Activated B cell treated with CpG ODN at 0.5 μM for 24 hours (primary cell): ENCODE measurements at regions not wholly inside any gene's neighbourhood (a gene's known extent, or its start where the extent isn't known, plus 50 kb on each side); places are given as distances from the start of the nearest gene placed in this dataset.
A peak's percentile ranks its signal among the peaks of the same experiment; 100 is the strongest.

Source experiments
- ATAC-seq: fragments of 200-7000 bp; cut with Tn5 transposase; one replicate; pipeline ENCODE4 v1.10.0; 2021; ENCODE audit warnings: low read depth, mild to moderate bottlenecking, moderate library complexity
- CTCF ChIA-PET: fragments of 350-600 bp; sonication (Branson Sonifier 250); formaldehyde crosslinking; loops from one replicate; lab custom pipeline; 2021; ENCODE audit warnings: antibody characterized with exemption; lab: Charles Lee
- POLR2A ChIA-PET: fragments of 350-600 bp; sonication (Branson Sonifier 250); formaldehyde crosslinking; loops from one replicate; lab custom pipeline; 2021; ENCODE audit warnings: antibody characterized with exemption; lab: Charles Lee
- DNase-seq: peaks from one replicate; pipeline ENCODE4 v3.0.0; 2022
- H3K27ac Mint-ChIP-seq: one replicate; pipeline ENCODE4 v1.8.0; 2020; ENCODE audit warnings: mixed read lengths
- H3K27me3 Mint-ChIP-seq: one replicate; pipeline ENCODE4 v1.8.0; 2021; ENCODE audit warnings: mixed read lengths
- H3K36me3 Mint-ChIP-seq: one replicate; pipeline ENCODE4 v1.8.0; 2021; ENCODE audit warnings: low read depth, mixed read lengths
- H3K4me1 Mint-ChIP-seq: one replicate; pipeline ENCODE4 v1.8.0; 2021; ENCODE audit warnings: mixed read lengths
- H3K4me3 Mint-ChIP-seq: one replicate; pipeline ENCODE4 v1.8.0; 2020; ENCODE audit warnings: mild to moderate bottlenecking, mixed read lengths
- H3K9me3 Mint-ChIP-seq: one replicate; pipeline ENCODE4 v1.8.0; 2020; ENCODE audit warnings: mixed read lengths
- CTCF ChIP-seq: fragments of 200-600 bp; IDR thresholded peaks from one replicate; pipeline ENCODE4 v1.8.0; 2022; ENCODE audit warnings: antibody characterized with exemption, mild to moderate bottlenecking
- intact Hi-C: fragments of 100-400 bp; cut with micrococcal nuclease; formaldehyde crosslinking; loops from one replicate; pipeline ENCODE4 v1.15.1; 2024

DNA sequence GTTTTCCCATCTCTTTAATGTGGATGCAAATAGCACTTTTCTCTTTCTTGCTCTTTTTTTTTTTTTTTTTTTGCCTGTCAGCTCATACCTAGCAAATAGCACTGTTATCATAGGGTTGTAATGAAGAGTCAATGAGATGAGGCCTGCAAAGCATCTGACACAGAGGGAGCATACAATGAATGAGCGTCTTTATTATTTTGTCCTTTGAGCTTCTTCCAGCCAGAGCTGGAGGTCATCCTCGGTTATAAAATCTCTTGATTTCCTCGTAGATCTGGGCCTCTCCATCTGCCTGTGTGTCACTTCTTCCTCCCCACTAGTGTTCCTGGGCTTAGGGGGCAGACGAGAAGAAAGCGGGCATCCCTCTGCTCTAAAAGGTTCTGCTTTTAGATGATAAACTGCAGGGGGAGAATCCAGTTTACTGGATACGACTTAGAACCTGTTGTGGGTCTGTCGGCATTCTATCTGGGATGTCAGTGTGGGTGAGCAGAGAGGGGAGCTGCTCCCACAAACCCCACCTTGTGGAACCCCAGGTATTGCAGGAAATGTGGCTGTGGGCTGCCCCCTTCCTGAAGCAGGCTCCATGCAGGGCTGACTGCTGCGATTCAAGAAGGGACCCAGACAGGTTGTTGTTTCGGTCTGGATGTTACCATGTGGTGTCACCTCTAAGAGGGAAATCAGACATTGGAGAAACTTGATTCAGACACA lies 135.8 kb upstream of the GPR26 start:
- ChIA-PET POLR2A (no interaction called here), CTCF (no interaction called here)
- no peak overlapping the region for H3K27ac Mint-ChIP-seq
- H3K9me3 Mint-ChIP-seq = no peaks in the 10 kb centered on the region
- DNase-seq = no peak
- H3K4me3 Mint-ChIP-seq = no peak overlapping the region
- no peaks in the 10 kb centered on the region for H3K36me3 Mint-ChIP-seq
- H3K4me1 Mint-ChIP-seq = peaks cover 15% of the 10 kb centered on the region
- ATAC-seq = no peak
- no peak for TF ChIP-seq CTCF
- intact Hi-C loops = no loop called here
- no peaks in the 10 kb centered on the region for H3K27me3 Mint-ChIP-seq

DNA sequence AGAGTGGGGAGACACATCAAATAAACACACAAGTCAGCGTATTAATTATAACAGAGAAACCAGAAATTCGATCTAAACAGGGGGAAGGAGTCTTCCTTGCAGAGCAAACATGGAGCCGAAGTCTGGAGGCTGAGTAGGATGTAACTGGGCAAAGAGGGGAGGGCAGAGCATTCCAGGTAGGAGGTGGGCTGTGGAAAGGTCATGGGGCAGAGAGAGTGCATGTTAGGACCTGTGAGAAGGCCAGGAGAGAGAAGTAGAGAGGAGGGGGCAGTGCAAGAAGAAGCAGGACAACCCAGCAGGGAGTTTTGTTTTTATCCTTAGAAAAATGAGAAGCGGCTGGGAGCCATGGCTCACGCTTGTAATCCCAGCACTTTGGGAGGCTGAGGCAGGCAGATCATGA lies 130.8 kb upstream of the GPR26 start:
- DNase-seq (no peak), ATAC-seq (no peak)
- no peaks in the 10 kb centered on the region for H3K9me3 Mint-ChIP-seq
- ChIA-PET CTCF (no interaction called here), POLR2A (no interaction called here)
- no peaks in the 10 kb centered on the region for H3K27me3 Mint-ChIP-seq
- peaks cover 43% of the 10 kb centered on the region for H3K4me1 Mint-ChIP-seq
- intact Hi-C loops = no loop called here
- no peak overlapping the region for H3K4me3 Mint-ChIP-seq
- H3K36me3 Mint-ChIP-seq = no peaks in the 10 kb centered on the region
- TF ChIP-seq CTCF = no peak
- no peak overlapping the region for H3K27ac Mint-ChIP-seq

DNA sequence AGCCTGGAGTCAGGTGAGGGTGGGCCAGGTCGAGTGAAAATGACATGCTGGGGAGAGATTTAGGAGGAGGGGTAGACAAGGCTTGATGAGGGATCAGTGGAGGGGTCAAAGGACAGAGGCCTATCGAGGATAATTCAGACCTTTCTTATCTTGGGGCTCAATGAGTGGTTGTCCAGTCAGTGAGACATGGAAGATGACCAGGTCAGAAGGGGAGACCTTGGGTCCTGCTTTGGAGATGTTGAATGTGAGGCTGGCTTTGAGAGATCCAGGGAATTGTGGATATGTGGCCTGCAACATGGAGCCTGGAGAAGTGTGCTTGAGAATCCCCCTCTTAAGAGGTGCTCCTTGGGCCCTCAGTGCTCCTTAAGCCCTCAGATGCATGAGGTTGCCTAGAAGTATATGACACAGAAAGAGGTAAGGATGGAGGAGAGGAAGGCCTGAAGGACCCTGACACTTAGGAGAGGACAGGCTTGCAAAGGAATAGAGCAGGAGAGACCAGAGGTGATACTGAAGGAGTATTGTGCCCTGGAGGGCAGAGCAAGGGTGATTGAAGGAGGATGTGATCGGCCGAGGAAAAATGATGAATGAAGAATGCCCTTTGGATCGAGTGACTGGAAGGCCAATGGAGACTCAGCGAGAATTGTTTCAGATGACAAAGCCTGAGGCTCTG lies 129.8 kb upstream of the GPR26 start:
- CTCF ChIA-PET = no interaction called here
- H3K36me3 Mint-ChIP-seq = no peaks in the 10 kb centered on the region
- no peak overlapping the region for H3K4me3 Mint-ChIP-seq
- ATAC-seq (no peak), DNase-seq (no peak)
- H3K27me3 Mint-ChIP-seq = no peaks in the 10 kb centered on the region
- H3K4me1 Mint-ChIP-seq = peaks cover 43% of the 10 kb centered on the region
- POLR2A ChIA-PET = no interaction called here
- H3K9me3 Mint-ChIP-seq = no peaks in the 10 kb centered on the region
- intact Hi-C loops = no loop called here
- no peak overlapping the region for H3K27ac Mint-ChIP-seq
- no peak for TF ChIP-seq CTCF

DNA sequence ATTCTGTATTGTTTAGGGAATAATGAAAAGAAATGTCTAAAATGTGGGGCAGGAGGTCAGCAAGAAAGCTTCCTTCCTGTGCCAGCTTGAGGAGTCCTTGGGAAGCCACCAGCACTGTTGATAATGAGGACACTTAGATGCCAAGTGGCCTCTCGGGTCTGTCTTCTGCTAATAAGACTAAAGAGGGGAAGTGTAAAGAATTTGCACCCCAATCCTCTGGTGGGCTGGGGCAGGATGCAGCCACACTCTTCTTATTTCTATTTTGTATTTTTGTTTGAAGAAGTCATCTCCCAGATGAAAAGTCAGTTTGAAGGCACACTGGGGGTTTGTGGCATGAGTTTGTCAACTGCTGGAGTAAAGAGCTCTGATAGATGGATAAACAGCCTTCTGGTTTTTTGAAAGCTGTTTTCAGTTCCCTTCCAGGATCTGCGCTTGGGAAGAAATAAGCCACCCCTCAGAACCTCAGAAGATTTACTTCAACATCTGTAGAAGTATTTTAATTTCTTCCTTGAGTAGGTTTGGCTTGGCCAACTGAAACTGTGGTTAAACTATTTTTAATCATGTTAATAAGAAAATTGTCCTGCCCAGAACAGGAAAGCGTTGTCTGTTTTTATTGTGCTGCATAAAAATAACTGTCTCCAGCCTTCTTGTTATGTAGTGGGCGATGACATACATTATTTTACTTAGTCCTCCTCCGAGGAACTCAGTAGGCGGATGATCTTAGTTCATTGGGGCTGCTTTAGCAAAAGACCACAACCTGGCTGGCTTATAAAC lies 128.8 kb upstream of the GPR26 start:
- ATAC-seq (peak; percentile 34), DNase-seq (no peak)
- no peaks in the 10 kb centered on the region for H3K27me3 Mint-ChIP-seq
- H3K27ac Mint-ChIP-seq = peak overlapping the region; percentile 63
- peak overlapping the region; percentile 47 for H3K4me3 Mint-ChIP-seq
- CTCF ChIA-PET = no interaction called here
- POLR2A ChIA-PET = interaction anchor here (0.9 kb wide), 1 partner anchor 15 kb away, joined by 3 read pairs; no protein-coding TSS in a partner anchor
- intact Hi-C loops = no loop called here
- no peaks in the 10 kb centered on the region for H3K9me3 Mint-ChIP-seq
- H3K4me1 Mint-ChIP-seq = peaks cover 43% of the 10 kb centered on the region
- H3K36me3 Mint-ChIP-seq = no peaks in the 10 kb centered on the region
- TF ChIP-seq CTCF = no peak
